Natural killer cell treated with Interleukin-12 subunit alpha and Interleukin-12 subunit beta and Interleukin-15 and Interleukin-18, amount 100 ng/mL, for 72 hours (primary cell): ENCODE measurements at regions not wholly inside any gene's neighbourhood (a gene's known extent, or its start where the extent isn't known, plus 50 kb on each side); places are given as distances from the start of the nearest gene placed in this dataset.
A peak's percentile ranks its signal among the peaks of the same experiment; 100 is the strongest.

Source experiments
- ATAC-seq, 2 donors: fragments of 150-1000 bp; cut with Tn5 transposase in 1 of 2; sonication (Bioruptor Pico), chemical (Tn5 transposase) in 1 of 2; 2 replicates each; pipeline ENCODE4 v1.10.0; 2021
- DNase-seq: peaks from one replicate; pipeline ENCODE4 v3.0.0; 2022; ENCODE audit warnings: low spot score
- H3K27ac Mint-ChIP-seq, 2 donors: 1 replicate in 1 of 2; 2 replicates in 1 of 2; pipeline ENCODE4 v1.8.0; 2022; ENCODE audit warnings: mixed read lengths in 2 of 2, mild to moderate bottlenecking in 1 of 2, moderate library complexity in 1 of 2
- H3K27me3 Mint-ChIP-seq, 2 donors: 1 replicate in 1 of 2; 2 replicates in 1 of 2; pipeline ENCODE4 v1.8.0; 2022; ENCODE audit warnings: mixed read lengths in 2 of 2
- H3K36me3 Mint-ChIP-seq: one replicate; pipeline ENCODE4 v1.8.0; 2022; ENCODE audit warnings: mixed read lengths
- H3K4me1 Mint-ChIP-seq, 2 donors: 1 replicate in 1 of 2; 2 replicates in 1 of 2; pipeline ENCODE4 v1.8.0; 2022; ENCODE audit warnings: low read depth in 2 of 2, mixed read lengths in 2 of 2, mild to moderate bottlenecking in 1 of 2
- H3K4me3 Mint-ChIP-seq: one replicate; pipeline ENCODE4 v1.8.0; 2022; ENCODE audit warnings: mixed read lengths
- H3K9me3 Mint-ChIP-seq: 2 replicates; pipeline ENCODE4 v1.8.0; 2022; ENCODE audit warnings: mixed read lengths

DNA sequence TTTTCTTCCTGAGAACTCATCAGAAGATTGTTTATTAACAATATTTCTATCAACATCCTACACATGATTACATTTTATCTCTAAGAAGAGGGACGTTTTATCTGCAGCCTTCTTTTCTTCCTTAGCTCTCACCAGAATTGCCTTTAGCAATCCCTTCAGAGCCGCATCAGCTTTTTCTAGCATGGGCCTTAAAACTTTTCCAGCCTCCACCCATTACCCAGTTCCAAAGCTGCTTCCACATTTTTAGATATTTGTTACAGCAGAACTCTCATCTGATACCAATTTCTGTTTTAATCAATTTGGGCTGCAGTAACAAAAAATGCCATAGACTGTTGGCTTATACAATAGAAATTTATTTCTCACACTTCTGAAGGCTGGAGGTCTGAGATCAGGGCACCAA lies 281.5 kb downstream of the THBS2 start:
- H3K27me3 Mint-ChIP-seq = peaks cover 7 to 16% of the 10 kb centered on the region in 2 donors
- DNase-seq (no peak), ATAC-seq (no peak)
- no peaks in the 10 kb centered on the region for H3K4me1 Mint-ChIP-seq
- no peak overlapping the region for H3K27ac Mint-ChIP-seq
- no peaks in the 10 kb centered on the region for H3K9me3 Mint-ChIP-seq
- no peak overlapping the region for H3K4me3 Mint-ChIP-seq
- H3K36me3 Mint-ChIP-seq = no peaks in the 10 kb centered on the region

DNA sequence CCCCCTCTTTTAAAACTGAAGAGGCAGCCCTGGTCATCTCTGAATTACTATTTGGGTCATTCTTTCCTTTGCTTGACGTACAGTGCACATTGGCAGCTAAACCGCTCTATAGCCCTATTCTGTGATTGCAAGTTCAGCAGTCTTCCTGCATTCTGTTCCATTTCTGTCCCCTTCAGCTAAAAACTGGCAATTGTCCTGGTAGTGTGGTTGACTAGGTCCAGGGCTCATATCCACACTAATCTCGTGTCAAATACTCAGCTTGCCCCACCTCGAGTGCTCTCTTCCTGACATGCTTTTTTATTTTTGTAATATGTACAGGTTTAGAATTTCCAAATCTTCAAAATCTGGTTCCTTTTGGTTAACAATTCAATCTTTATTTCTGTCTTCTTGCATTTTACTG lies 282.1 kb downstream of the THBS2 start:
- ATAC-seq (no peak), DNase-seq (no peak)
- Mint-ChIP-seq H3K9me3 (no peaks in the 10 kb centered on the region), H3K36me3 (no peaks in the 10 kb centered on the region), H3K27me3 (peaks cover 7 to 16% of the 10 kb centered on the region in 2 donors), H3K4me1 (no peaks in the 10 kb centered on the region), H3K27ac (no peak overlapping the region), H3K4me3 (no peak overlapping the region)

DNA sequence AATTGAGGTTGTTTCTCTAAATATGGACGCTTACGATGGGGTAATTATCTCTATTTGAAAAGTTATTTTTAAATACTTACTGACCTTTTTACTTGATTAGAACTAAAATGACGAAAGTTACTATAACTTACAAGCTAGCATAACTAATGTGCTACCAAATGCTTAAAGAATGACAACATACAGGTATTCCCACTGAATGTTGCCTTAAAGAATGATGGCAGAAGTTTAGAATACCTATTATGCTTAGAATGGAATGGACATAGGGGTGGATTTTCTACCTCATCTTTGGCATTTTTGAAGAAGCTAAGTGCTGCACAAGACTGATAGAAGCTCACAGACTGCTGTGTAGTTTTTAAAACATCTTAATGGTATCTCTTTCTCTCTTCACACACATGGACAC lies 284.8 kb downstream of the THBS2 start:
- no peak for DNase-seq
- Mint-ChIP-seq H3K27me3 (peaks cover 7 to 14% of the 10 kb centered on the region in 2 donors), H3K4me1 (no peaks in the 10 kb centered on the region), H3K27ac (no peak overlapping the region), H3K36me3 (no peaks in the 10 kb centered on the region), H3K4me3 (no peak overlapping the region), H3K9me3 (no peaks in the 10 kb centered on the region)
- ATAC-seq = no peak

DNA sequence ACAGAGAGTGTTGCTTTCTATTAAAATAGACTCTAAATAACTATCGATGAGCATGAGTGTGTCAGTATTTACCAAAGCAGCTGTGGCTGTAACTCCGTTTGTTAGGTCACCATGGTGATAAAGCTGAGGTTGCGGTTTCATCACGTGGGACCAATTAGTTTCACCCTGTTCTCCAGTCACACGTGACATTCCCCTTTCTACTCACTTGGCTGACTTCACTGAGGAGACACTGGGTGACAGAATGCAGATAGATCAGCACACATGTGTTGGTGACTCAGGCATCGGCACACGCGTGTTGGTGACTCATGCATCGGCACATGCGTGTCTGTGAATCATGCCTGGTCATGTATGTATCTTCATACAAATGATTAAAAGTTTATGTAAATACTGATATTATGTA lies 285.4 kb downstream of the THBS2 start:
- no peak for DNase-seq
- Mint-ChIP-seq H3K9me3 (no peaks in the 10 kb centered on the region), H3K27ac (no peak overlapping the region), H3K36me3 (no peaks in the 10 kb centered on the region), H3K4me1 (no peaks in the 10 kb centered on the region), H3K4me3 (no peak overlapping the region), H3K27me3 (peaks cover 7 to 16% of the 10 kb centered on the region in 2 donors)
- peak in 1 of 2 donors; percentile 53 for ATAC-seq

DNA sequence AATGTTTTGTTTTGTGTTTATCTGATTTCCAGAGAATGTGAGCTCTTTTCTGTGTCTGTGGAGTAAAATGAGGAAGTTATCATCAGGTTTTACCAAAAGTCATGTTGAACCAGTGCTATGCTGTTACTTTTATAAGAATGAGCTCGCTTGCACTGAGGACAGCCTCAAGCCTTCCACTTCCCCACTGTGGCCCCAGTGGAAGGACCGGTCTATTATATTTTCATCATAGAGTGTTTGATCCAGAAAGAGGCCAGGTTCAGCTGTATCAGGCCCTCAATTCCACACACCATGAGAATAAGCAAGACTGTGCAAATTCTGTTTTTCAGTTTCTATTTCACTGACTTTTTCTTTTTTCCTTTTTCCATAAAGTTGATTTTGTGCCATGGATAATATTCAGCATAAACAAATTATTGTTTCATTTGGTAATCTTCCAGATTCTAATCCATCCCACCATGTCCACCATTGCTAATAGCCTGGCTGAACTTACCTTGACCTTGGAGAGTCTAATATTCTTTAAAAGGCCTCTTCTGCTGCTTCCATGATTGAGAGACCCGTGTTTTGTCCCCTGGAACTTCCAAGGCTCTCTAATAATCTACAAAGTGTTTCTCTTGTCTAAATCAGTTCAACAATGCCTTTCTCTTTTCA lies 286.2 kb downstream of the THBS2 start:
- no peak for ATAC-seq
- no peaks in the 10 kb centered on the region for H3K36me3 Mint-ChIP-seq

DNA sequence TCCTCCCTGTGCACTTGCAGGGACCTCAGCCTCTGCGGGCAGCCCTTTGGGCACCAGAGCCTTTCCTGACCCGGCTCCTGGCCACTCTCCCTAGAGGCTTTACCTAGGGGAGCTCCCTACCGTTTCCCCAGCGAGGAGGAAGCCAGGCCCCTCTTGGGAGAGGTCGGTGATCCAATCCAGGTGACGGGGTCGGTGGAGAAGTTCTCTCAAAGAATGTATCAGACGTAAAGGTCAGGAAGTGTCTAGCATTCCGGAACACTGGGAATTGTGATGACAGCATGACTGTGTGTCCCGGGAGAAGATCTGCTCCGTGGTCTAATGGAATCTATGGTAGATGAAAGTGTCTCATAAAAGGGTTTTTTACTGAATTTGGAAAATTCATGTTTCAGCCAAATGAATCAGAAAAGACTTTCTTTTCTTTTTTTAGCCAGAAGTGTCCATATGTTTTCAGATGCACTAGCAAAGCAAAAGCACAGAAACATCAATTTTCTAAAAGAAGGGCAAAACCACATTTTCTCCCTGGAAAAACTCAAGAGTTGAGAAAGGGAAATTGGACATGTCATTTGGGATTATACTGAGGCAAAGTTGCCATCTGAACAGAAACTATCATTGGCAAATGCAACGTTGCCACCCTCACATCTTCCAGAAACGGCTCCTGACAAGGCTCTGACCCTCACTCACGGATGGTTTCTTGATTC lies 289.4 kb downstream of the THBS2 start:
- Mint-ChIP-seq H3K4me1 (no peaks in the 10 kb centered on the region), H3K9me3 (no peaks in the 10 kb centered on the region), H3K27ac (no peak overlapping the region), H3K36me3 (no peaks in the 10 kb centered on the region), H3K4me3 (no peak overlapping the region), H3K27me3 (peaks cover 0 to 9% of the 10 kb centered on the region in 2 donors)
- no peak for DNase-seq
- ATAC-seq = no peak

More for the DNA sequence above, 286.2 kb downstream of the THBS2 start:
- H3K27me3 Mint-ChIP-seq = peaks cover 7 to 11% of the 10 kb centered on the region in 2 donors
- no peak overlapping the region for H3K27ac Mint-ChIP-seq
- no peak overlapping the region for H3K4me3 Mint-ChIP-seq
- H3K4me1 Mint-ChIP-seq = no peaks in the 10 kb centered on the region
- no peaks in the 10 kb centered on the region for H3K9me3 Mint-ChIP-seq
- no peak for DNase-seq

DNA sequence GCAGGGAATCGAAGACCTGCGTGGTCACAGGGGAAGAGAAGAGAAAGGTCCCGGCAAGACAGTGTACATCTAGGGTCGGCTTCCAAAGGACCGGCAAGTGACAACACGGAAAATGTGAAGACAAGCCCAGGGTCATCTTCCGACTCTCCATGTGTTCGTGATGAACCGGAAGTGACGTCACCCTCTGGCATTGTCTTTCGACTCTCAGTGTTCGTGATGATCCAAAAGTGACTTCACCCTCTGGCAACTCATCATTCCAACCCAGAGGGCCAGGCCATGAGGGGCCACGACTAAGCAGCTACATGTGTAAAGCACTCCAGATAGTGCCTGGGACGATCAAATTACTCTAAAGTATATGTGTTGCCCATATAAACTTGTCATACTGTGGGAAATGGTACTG lies 290.8 kb downstream of the THBS2 start:
- no peaks in the 10 kb centered on the region for H3K9me3 Mint-ChIP-seq
- peaks cover 6 to 9% of the 10 kb centered on the region in 2 donors for H3K27me3 Mint-ChIP-seq
- H3K36me3 Mint-ChIP-seq = no peaks in the 10 kb centered on the region
- no peak overlapping the region for H3K4me3 Mint-ChIP-seq
- H3K27ac Mint-ChIP-seq = no peak overlapping the region
- no peak for ATAC-seq
- DNase-seq = no peak
- H3K4me1 Mint-ChIP-seq = no peaks in the 10 kb centered on the region

DNA sequence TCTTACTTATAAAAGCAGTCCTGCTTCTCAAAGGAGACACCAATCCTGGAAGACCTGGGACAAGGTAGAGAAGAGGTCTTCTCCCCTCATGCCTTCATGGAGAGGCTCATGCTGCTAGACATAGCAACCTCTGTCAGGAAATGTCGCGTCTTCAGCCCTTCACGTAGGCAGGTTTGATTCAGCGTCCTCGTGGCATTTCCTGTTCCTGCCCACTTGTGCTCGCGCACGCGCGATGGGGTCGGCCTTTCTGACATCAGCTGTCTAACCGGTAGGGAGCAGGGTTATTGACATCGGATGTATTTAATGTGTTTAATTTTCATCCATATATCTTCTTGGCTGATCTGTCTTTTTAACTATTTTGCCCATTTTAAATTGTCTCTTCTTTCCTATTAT lies 292.4 kb downstream of the THBS2 start:
- H3K27me3 Mint-ChIP-seq = peaks cover 9 to 15% of the 10 kb centered on the region in 2 donors

DNA sequence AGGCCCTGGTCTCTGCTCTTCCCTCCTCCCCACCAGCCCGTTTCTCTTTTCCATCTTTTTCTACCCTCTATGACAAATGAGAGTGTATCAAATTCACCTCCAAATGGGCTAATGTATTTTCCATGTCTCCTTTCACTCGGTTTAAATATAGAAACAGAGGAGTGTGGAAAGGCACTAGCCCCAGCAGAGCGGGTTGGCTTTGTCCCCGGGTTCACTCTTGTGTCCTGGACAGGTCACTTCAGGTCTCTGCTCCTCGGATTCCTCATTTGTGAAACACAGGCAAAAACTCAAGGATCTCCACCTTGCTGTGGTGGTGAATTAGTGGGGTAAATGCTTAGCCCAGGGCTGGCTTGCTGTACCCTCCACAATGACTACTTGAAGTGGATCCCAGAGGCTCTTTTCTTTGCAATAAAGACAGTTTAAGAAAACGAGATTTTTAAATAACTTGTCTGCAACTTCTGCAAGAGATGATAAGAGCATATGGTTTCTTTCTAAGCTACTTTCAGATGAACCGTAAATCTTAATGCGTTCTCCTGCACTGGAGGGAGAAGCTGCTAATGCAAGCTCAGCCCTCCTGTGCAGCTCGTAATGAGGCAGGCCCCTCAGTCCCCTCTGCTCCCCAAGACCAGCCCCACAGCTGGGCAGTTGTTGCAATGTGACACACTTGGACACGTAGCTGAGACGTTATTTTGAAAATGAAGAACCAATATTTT lies 292.9 kb downstream of the THBS2 start:
- H3K27me3 Mint-ChIP-seq = peaks cover 6 to 18% of the 10 kb centered on the region in 2 donors
- no peak overlapping the region for H3K27ac Mint-ChIP-seq
- H3K9me3 Mint-ChIP-seq = no peaks in the 10 kb centered on the region
- H3K36me3 Mint-ChIP-seq = no peaks in the 10 kb centered on the region
- DNase-seq (no peak), ATAC-seq (no peak)
- H3K4me3 Mint-ChIP-seq = no peak overlapping the region
- peaks cover 7 to 9% of the 10 kb centered on the region in 2 donors for H3K4me1 Mint-ChIP-seq

More for the DNA sequence above, 292.4 kb downstream of the THBS2 start:
- ATAC-seq (no peak), DNase-seq (no peak)
- Mint-ChIP-seq H3K4me1 (peaks cover 6% of the 10 kb centered on the region in 2 donors), H3K9me3 (no peaks in the 10 kb centered on the region), H3K4me3 (no peak overlapping the region), H3K36me3 (no peaks in the 10 kb centered on the region), H3K27ac (no peak overlapping the region)

DNA sequence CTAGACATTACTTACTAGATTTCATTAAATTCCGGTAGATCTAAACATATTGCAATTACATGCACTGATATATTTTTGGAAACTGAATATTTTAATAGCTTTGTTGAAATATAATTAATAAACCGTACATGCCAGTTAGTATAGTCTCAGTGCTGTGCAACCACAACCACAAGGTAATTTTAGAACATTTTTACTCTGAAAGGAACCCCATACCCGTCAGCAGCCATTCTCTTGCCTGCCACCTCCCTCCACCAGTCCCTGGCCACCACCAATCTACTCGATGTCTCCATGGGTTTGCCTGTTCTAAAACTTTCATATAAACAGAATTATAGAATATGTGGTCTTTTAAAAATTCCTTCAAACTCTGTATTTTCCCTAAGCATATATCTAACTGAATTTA lies 293.9 kb downstream of the THBS2 start:
- DNase-seq (no peak), ATAC-seq (no peak)
- no peak overlapping the region for H3K4me3 Mint-ChIP-seq
- peaks cover 7 to 9% of the 10 kb centered on the region in 2 donors for H3K4me1 Mint-ChIP-seq
- peaks cover 4 to 18% of the 10 kb centered on the region in 2 donors for H3K27me3 Mint-ChIP-seq
- no peak overlapping the region for H3K27ac Mint-ChIP-seq
- no peaks in the 10 kb centered on the region for H3K36me3 Mint-ChIP-seq
- H3K9me3 Mint-ChIP-seq = no peaks in the 10 kb centered on the region

DNA sequence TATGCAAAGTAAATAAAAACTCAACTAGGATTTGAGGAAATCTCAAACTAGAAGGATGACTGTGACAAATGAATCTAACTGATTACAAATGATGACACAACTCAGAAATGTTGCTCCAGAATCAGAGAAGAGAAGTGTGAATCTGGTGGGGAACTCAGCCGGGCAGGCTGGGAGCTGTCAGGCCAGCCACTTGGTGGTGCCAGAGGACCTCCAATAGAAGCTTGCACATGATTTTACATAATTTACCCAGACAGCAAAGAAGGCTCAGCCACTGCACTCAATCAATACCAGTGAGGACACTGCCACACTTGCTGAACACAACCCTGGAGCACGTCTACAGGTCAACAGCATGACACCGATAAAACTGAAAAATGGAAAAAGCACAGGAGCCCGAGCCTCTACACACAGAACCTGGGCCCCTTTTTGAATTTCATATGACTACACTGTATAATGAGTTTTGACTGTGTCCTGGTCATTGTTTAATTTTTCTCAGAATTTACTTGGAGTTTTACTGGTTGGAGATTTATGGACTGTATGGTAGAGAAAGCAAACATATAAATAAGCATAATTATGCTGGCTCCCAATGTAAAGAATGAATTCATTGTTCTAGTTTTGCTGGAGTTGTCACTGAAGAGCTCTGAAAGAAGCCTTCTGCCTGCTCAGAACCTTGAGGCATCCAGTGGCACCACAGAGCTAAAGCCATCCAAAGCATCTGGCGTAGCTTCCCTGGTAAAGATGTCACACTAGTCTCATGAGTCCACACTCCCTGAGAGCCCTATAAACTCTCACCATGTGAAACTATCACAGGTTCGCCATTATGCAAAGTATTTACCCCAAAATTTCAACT lies 296.5 kb downstream of the THBS2 start:
- DNase-seq = no peak
- H3K4me3 Mint-ChIP-seq = no peak overlapping the region
- peak; percentile 52 to 73 for ATAC-seq
- peaks cover 7 to 9% of the 10 kb centered on the region in 2 donors for H3K4me1 Mint-ChIP-seq
- H3K27me3 Mint-ChIP-seq = peaks cover 4 to 18% of the 10 kb centered on the region in 2 donors
- H3K9me3 Mint-ChIP-seq = no peaks in the 10 kb centered on the region
- peak overlapping the region in 1 of 2 donors; percentile 1 for H3K27ac Mint-ChIP-seq
- H3K36me3 Mint-ChIP-seq = no peaks in the 10 kb centered on the region

DNA sequence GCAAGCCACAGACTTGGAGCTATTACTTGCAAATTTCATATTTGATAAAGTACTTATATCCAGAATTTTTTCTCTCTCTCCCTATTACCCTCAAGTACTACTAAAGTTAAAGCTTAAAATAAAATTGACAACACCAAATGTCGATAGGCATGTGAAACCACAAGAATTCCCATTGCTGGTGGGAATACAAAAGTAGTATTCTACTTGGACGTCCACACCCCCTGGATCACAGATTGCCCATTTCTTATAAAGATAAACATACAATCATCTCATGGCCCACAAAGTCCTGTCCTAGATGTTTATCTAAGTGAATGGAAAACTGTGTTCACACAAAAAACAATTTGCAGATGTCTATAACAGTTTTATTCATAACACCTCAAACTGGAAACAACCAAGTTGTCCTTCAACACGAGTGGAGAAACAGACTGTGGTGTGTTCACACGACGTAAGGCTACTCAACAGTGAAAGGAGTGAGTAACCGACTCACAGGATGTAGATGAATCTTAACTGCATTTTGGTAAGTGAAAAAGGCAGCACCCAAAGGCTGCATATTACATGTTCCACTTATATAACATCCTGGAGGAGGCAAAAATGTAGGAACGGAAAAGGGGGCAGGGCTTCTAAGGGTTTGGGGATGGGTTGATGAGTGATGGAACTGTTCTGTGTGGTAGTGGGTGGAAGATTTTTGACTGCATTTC lies 297.4 kb downstream of the THBS2 start:
- Mint-ChIP-seq H3K4me1 (peaks cover 7 to 9% of the 10 kb centered on the region in 2 donors), H3K4me3 (no peak overlapping the region), H3K27ac (peak overlapping the region in 1 of 2 donors; percentile 1), H3K27me3 (peaks cover 2 to 18% of the 10 kb centered on the region in 2 donors), H3K36me3 (no peaks in the 10 kb centered on the region), H3K9me3 (no peaks in the 10 kb centered on the region)
- DNase-seq (no peak), ATAC-seq (no peak)

DNA sequence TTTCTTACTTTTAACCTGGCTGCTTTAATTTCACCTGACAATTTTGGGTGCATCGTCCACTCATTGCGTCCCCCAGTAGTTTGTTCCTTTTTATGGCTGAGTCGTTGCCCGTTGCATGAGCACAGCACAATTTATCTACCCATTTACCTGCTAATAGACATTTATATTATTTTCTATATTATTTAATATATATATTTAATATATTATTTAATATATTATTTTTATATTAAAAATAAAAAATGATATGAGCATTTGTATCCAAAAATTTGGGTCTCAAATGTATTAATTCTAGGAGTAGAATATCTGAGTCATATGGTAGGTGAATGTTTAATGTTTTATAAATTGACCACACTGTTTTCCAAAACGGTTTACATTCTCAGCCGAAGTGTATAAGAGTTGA lies 300.2 kb downstream of the THBS2 start:
- Mint-ChIP-seq H3K27ac (no peak overlapping the region), H3K36me3 (no peaks in the 10 kb centered on the region), H3K27me3 (peaks cover 8 to 22% of the 10 kb centered on the region in 2 donors), H3K9me3 (no peaks in the 10 kb centered on the region), H3K4me1 (peaks cover 7 to 9% of the 10 kb centered on the region in 2 donors), H3K4me3 (no peak overlapping the region)
- DNase-seq = no peak
- ATAC-seq = no peak
